GM18499 (cell line): ENCODE measurements at regions not wholly inside any gene's neighbourhood (a gene's known extent, or its start where the extent isn't known, plus 50 kb on each side); places are given as distances from the start of the nearest gene placed in this dataset.

Experiments used
- ATAC-seq: cut with Tn5 transposase; IDR thresholded peaks from one replicate; pipeline ENCODE4 v1.9.1; 2021; ENCODE audit warnings: moderate number of reproducible peaks; ENCODE audit not compliant: insufficient read depth, unreplicated experiment

DNA sequence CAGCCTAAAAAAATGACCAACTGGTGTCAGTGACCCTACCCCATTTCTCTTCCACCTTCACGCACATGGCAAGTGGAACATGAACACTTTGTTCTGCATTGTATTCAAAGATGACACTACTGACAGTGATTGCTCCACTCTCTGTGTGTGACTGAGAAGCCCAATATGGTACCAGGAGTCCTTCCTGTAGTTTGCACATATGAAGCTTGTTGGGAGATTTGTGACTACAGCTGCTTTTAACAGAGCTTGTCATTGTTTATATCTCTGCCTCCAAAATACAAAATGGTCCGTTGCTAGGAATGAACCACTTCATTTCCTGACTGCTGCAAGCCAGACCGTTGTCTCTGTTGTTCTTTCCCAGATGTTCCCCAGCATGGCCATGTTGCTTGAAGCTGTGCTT is 140.3 kb upstream of the TCF21 start:
- ATAC-seq = no peak

DNA sequence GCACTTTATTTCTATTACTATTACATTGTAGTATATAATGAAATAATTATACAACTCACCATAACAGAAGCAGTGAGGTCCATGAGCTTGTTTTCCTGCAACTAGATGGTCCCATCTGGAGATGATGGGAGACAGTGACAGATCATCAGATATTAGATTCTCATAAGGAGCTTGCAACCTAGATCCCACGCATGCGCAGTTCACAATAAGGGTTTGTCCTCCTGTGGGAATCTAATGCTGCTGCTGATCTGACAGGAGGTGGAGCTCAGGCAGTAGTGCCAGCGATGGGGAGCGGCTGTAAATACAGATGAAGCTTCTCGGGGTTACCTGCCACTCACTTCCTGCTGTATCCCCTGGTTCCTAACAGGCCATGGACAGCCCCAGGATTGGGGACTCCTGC is 139.5 kb upstream of the TCF21 start:
- ATAC-seq = no peak

DNA sequence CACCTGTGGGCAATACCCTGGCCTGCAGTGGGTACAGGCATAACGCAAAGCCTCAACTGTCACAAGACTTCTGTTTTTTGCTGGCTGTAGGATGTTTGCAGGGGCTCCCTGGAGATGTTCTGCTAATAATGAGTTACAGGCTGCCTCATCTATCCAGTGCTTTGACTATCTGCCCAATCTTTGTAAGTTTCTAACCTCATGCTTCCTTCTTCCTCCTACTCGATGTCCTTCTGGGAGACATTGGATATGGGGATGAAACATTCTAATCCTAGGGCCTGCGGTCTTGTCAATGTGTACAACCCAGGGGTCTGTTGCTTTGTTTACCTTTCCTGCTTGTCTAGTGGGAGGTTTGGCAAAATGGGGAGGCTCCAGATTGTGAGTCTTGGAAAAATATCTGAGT is 136.8 kb upstream of the TCF21 start:
- ATAC-seq = no peak

GRCh38 chr6:133753756-133754155 is 135.2 kb upstream of the TCF21 start:
- ATAC-seq = no peak

GRCh38 chr6:133754298-133754697 is 134.6 kb upstream of the TCF21 start:
- no peak for ATAC-seq

GRCh38 chr6:133756078-133756695 is 132.7 kb upstream of the TCF21 start:
- ATAC-seq = no peak

GRCh38 chr6:133757335-133757734 is 131.6 kb upstream of the TCF21 start:
- ATAC-seq = no peak

DNA sequence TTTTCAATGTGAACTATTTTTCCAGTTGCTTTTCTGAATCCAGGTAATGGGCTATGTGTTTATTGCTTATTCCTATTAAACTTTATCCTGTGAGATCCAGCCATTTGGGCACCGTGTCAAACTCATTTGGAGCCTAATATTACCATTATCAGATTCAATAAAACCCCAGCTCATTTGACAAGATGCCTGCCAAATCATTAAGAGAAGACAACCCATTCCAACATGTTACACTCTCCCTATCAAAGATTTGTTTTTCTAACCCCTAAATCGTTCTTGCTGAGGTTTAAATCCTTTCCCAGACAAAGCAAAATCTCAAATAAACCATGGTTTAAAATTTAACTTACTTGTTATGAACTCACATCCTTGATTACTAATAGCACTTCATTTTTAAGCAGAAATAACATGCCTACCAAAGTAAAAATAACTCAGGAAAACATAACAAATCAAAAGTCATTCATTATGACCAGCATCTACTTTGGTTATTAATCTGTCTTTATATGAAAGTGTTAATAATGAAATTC is 130.0 kb upstream of the TCF21 start:
- ATAC-seq = no peak

GRCh38 chr6:133759524-133759923 is 129.4 kb upstream of the TCF21 start:
- ATAC-seq = no peak

GRCh38 chr6:133761706-133762105 is 127.2 kb upstream of the TCF21 start:
- no peak for ATAC-seq

DNA sequence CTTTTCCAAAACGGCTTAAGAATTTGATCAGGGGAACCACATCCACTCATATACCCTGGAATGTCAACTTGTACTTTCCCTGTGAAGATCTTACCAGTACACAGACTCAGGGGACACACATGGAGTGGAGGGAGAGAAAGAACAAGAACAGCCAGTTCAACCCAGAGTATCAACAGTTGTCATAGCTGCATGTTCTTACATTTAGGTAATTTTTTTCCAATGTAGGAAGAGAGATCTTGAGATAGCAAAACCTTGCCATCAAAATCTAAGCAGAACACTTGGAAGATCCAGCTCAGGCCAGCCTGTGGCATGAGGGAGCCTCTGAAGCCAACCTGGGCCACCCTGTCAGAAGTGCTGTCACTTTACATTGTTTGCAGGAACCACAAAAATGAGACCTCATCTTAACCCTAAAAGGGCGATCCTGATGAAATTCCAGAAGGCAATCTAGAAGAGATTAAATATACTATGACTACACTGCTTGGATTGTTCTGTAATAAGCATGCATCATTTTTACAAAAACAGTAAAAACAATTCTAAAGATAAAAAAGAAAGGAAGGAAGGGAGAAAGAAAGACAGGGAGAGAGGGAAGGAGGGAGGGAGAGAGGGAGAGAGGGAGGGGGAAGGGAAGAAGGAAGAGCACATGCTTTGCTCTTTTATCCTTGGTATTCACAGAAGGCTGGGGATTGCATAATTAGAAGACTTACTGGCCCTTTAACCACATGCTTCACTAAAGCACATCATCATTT is 124.7 kb upstream of the TCF21 start:
- ATAC-seq = no peak

DNA sequence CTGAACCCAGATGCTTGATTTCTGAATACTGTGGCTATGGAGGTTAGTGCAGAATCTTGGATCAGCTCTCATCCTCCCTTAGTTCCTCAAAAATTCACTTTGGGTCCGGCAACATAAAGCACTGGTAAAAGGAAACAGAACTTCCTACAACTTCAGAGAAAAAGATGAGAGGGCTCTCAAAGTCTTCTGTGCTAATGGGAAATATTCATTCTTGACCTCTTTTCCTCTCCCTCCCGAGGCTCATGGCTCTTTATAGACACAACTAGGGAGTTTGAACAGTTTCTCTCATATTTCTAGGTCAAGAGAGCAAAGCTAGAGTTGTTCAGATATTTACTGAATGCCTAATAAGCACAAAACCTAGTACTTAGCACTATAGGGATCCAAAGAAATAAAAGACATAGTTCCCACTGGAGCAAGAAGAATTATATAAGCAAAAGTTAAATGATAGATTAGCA is 124.1 kb upstream of the TCF21 start:
- ATAC-seq = no peak

DNA sequence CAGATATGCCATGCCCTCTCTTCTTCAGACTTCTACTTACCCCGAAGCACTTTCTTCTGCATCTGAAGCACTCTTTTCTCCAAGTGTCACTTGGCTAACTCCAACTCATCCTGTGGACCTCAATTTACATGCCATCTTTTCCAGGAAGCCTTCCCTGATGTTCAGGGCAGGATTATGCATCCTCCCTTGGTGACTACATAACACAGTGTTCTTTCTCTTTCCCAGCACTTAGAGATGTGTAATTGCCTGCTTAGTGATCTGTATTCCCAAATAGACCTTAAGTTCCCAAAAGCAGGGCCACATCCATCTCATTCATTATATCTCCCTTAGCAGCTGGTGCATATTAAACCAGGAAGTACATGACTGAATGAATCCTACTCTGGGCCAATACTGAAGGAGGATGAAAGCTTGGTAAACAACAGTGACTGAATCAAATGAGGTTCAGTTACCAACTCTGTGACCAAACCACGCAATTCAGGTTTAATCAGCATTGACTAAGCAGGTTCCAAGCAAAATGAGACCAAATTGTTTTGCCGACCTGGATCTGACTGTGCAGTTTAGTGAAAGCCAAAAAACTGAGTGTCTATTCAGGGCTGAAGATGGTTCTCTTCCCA is 121.4 kb upstream of the TCF21 start:
- no peak for ATAC-seq

DNA sequence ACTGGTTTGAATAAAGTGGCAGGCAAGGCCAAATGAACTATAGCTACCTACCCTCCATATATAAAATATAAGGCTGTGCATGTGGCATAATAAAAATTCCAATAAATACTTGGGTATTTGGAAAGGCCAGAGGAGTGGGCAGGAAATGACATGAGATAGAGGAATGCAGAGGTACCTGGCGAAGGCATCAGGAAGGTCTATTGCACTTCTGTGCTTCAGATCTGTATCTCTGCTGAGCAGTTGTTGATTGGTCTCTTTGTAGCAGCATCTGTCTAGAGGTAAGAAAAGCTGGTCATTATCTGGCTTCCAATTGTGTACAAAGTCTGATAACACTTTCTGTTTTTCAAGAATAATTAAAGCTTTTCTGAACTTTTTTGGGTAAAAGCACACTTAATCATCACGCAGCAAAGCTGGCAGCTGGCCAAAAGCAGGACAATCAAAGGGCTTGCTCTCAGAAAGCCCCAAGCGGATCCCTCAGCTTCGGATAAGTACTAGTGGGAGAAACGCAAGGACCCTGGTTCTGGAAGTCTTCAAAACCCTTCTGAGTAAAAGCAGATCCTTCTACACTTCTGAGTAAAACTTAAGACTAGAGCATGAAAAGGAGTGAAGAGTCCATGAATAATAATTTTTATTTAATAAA is 120.1 kb upstream of the TCF21 start:
- ATAC-seq = no peak

DNA sequence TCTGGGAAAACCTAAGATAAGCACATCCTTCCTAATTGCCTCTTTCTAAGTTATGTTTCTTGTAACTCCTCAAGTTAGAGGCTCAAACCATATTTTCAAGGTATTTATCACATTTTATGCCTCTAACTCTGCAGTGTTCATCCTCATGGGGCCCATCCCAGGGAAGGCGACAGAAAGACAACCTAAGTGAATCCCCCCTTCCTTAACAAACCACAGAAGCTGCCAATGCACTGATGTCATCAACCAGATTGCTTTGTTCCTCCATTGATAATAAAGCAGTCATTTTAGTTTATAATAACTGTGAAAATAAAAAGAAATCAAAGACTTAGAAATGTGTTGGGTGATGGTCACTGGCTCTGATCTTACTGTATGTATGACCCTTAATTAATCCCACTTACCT is 119.5 kb upstream of the TCF21 start:
- ATAC-seq = no peak

GRCh38 chr6:133772567-133772966 is 116.3 kb upstream of the TCF21 start:
- no peak for ATAC-seq

GRCh38 chr6:133773776-133774175 is 115.1 kb upstream of the TCF21 start:
- ATAC-seq = no peak

GRCh38 chr6:133774356-133774755 is 114.6 kb upstream of the TCF21 start:
- ATAC-seq = no peak

GRCh38 chr6:133778414-133779130 is 110.3 kb upstream of the TCF21 start:
- no peak for ATAC-seq

DNA sequence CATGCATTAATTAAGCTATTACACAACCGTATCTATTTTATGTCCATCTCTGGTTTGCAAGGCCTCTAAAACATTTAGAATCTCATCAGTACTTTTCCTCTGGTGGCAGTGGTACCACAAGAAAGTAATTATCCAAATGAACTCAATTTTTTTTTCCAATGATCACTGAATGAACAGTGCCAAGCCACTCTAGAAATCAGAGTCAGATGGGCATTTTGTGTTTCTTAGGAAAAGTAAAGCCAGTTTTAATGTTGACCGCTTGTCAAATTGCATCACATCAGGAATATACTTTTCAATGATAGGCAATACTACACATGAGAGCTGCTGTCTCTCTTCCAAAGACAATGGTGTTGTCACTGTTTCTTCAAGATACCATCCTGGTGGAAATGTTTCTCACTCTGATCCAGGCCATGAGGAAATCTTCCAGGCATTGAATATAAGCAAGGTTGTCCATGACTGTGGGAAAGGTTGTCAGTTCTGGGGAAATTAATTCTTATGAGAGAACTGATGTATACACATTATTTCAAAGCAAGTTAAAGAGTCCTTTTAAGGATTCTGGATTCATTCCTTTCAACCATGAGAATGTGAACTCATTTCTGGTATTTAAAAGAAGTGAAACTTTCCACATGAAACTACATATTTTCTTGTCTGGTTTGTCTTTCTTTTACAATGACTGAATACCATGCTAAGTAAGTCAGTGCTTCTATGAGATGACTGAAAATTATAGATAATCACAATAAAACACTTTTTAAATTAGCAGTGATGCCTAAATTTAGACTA is 108.8 kb upstream of the TCF21 start:
- ATAC-seq = no peak
